Effector memory CD8-positive, alpha-beta T cell (primary cell): ENCODE measurements at regions not wholly inside any gene's neighbourhood (a gene's known extent, or its start where the extent isn't known, plus 50 kb on each side); places are given as distances from the start of the nearest gene placed in this dataset.
A peak's percentile ranks its signal among the peaks of the same experiment; 100 is the strongest.

Source experiments
- ATAC-seq: fragments of 150-1000 bp; cut with Tn5 transposase; replicated peaks from 2 replicates; pipeline ENCODE4 v1.10.0; 2021; ENCODE audit warnings: mild to moderate bottlenecking, moderate library complexity
- DNase-seq, 3 experiments: peaks; one replicate each; pipeline ENCODE4 v3.0.0; 2021
- H3K27ac Mint-ChIP-seq, 2 donors: one replicate each; pipeline ENCODE4 v1.8.0; 2022; ENCODE audit warnings: mild to moderate bottlenecking in 2 of 2, mixed read lengths in 2 of 2, moderate library complexity in 2 of 2
- H3K27me3 Mint-ChIP-seq, 2 donors: one replicate each; pipeline ENCODE4 v1.8.0; 2022; ENCODE audit warnings: mixed read lengths in 2 of 2
- H3K36me3 Mint-ChIP-seq: one replicate; pipeline ENCODE4 v1.8.0; 2022; ENCODE audit warnings: mild to moderate bottlenecking, moderate library complexity, mixed read lengths; ENCODE audit not compliant: insufficient read depth
- H3K4me1 Mint-ChIP-seq, 2 donors: one replicate each; pipeline ENCODE4 v1.8.0; 2022; ENCODE audit warnings: low read depth in 2 of 2, mixed read lengths in 2 of 2
- H3K4me3 Mint-ChIP-seq, 2 donors: one replicate each; pipeline ENCODE4 v1.8.0; 2022; ENCODE audit warnings: mild to moderate bottlenecking in 2 of 2, mixed read lengths in 2 of 2, moderate library complexity in 2 of 2
- H3K9me3 Mint-ChIP-seq, 2 donors: one replicate each; pipeline ENCODE4 v1.8.0; 2022; ENCODE audit warnings: mixed read lengths in 2 of 2

GRCh38 chr6:158249340-158249836 is 62.9 kb upstream of the TULP4 start:
- DNase-seq (no peak), ATAC-seq (no peak)
- H3K27ac Mint-ChIP-seq: no peak overlapping the region
- no peaks in the 10 kb centered on the region for H3K27me3 Mint-ChIP-seq
- no peak overlapping the region for H3K4me3 Mint-ChIP-seq
- H3K36me3 Mint-ChIP-seq: peaks cover 9% of the 10 kb centered on the region
- no peaks in the 10 kb centered on the region for H3K9me3 Mint-ChIP-seq
- peaks cover 10 to 11% of the 10 kb centered on the region in 2 donors for H3K4me1 Mint-ChIP-seq

- Mint-ChIP-seq H3K4me1 (peaks cover 22 to 24% of the 10 kb centered on the region in 2 donors), H3K36me3 (peaks cover 9% of the 10 kb centered on the region), H3K9me3 (no peaks in the 10 kb centered on the region), H3K27me3 (no peaks in the 10 kb centered on the region), H3K4me3 (no peak overlapping the region), H3K27ac (no peak overlapping the region)
- no peak for DNase-seq
- ATAC-seq: no peak
Observed at GRCh38 chr6:158251565-158251964, 60.7 kb upstream of the TULP4 start.

- ATAC-seq (no peak), DNase-seq (no peak)
- H3K27me3 Mint-ChIP-seq: no peaks in the 10 kb centered on the region
- H3K27ac Mint-ChIP-seq: no peak overlapping the region
- H3K4me1 Mint-ChIP-seq: peaks cover 37 to 38% of the 10 kb centered on the region in 2 donors
- H3K9me3 Mint-ChIP-seq: no peaks in the 10 kb centered on the region
- peaks cover 14% of the 10 kb centered on the region for H3K36me3 Mint-ChIP-seq
- H3K4me3 Mint-ChIP-seq: no peak overlapping the region
Observed at GRCh38 chr6:158253248-158253647, 59.0 kb upstream of the TULP4 start.

- no peaks in the 10 kb centered on the region for H3K9me3 Mint-ChIP-seq
- ATAC-seq (no peak), DNase-seq (no peak)
- peaks cover 38 to 39% of the 10 kb centered on the region in 2 donors for H3K4me1 Mint-ChIP-seq
- H3K36me3 Mint-ChIP-seq: peaks cover 10% of the 10 kb centered on the region
- H3K27ac Mint-ChIP-seq: peak overlapping the region; percentile 71 to 78
- H3K27me3 Mint-ChIP-seq: no peaks in the 10 kb centered on the region
- peak overlapping the region; percentile 50 to 53 for H3K4me3 Mint-ChIP-seq
Observed at GRCh38 chr6:158255275-158255988, 56.8 kb upstream of the TULP4 start.

GRCh38 chr6:158255989-158256601 is 56.2 kb upstream of the TULP4 start:
- peaks cover 36 to 39% of the 10 kb centered on the region in 2 donors for H3K4me1 Mint-ChIP-seq
- H3K36me3 Mint-ChIP-seq: peaks cover 10% of the 10 kb centered on the region
- peak overlapping the region; percentile 50 to 53 for H3K4me3 Mint-ChIP-seq
- H3K9me3 Mint-ChIP-seq: no peaks in the 10 kb centered on the region
- DNase-seq: no peak
- H3K27ac Mint-ChIP-seq: peak overlapping the region; percentile 71 to 77
- peak; percentile 90 for ATAC-seq
- no peaks in the 10 kb centered on the region for H3K27me3 Mint-ChIP-seq

GRCh38 chr6:158256746-158257424 is 55.4 kb upstream of the TULP4 start:
- H3K4me1 Mint-ChIP-seq: peaks cover 32 to 39% of the 10 kb centered on the region in 2 donors
- H3K9me3 Mint-ChIP-seq: no peaks in the 10 kb centered on the region
- no peaks in the 10 kb centered on the region for H3K27me3 Mint-ChIP-seq
- H3K36me3 Mint-ChIP-seq: peaks cover 10% of the 10 kb centered on the region
- H3K27ac Mint-ChIP-seq: peak overlapping the region; percentile 71 to 77
- no peak for ATAC-seq
- H3K4me3 Mint-ChIP-seq: peak overlapping the region; percentile 43 to 53
- DNase-seq: no peak

GRCh38 chr6:158257425-158257759 is 54.9 kb upstream of the TULP4 start:
- ATAC-seq (no peak), DNase-seq (no peak)
- Mint-ChIP-seq H3K4me3 (peak overlapping the region in 1 of 2 donors; percentile 53), H3K4me1 (peaks cover 32 to 39% of the 10 kb centered on the region in 2 donors), H3K27ac (no peak overlapping the region), H3K36me3 (peaks cover 8% of the 10 kb centered on the region), H3K27me3 (no peaks in the 10 kb centered on the region), H3K9me3 (no peaks in the 10 kb centered on the region)

GRCh38 chr6:158257781-158258180 is 54.5 kb upstream of the TULP4 start:
- H3K4me1 Mint-ChIP-seq: peaks cover 35 to 43% of the 10 kb centered on the region in 2 donors
- no peaks in the 10 kb centered on the region for H3K9me3 Mint-ChIP-seq
- peak overlapping the region in 1 of 2 donors; percentile 38 for H3K27ac Mint-ChIP-seq
- no peak for DNase-seq
- H3K27me3 Mint-ChIP-seq: no peaks in the 10 kb centered on the region
- peaks cover 6% of the 10 kb centered on the region for H3K36me3 Mint-ChIP-seq
- ATAC-seq: no peak
- no peak overlapping the region for H3K4me3 Mint-ChIP-seq

- H3K27ac Mint-ChIP-seq: no peak overlapping the region
- no peaks in the 10 kb centered on the region for H3K27me3 Mint-ChIP-seq
- ATAC-seq (no peak), DNase-seq (no peak)
- peaks cover 34 to 42% of the 10 kb centered on the region in 2 donors for H3K4me1 Mint-ChIP-seq
- H3K36me3 Mint-ChIP-seq: peaks cover 6% of the 10 kb centered on the region
- no peak overlapping the region for H3K4me3 Mint-ChIP-seq
- no peaks in the 10 kb centered on the region for H3K9me3 Mint-ChIP-seq
Observed at GRCh38 chr6:158259136-158259535, 53.1 kb upstream of the TULP4 start.

- peaks cover 34 to 41% of the 10 kb centered on the region in 2 donors for H3K4me1 Mint-ChIP-seq
- ATAC-seq: no peak
- H3K27me3 Mint-ChIP-seq: no peaks in the 10 kb centered on the region
- H3K36me3 Mint-ChIP-seq: peaks cover 6% of the 10 kb centered on the region
- H3K9me3 Mint-ChIP-seq: no peaks in the 10 kb centered on the region
- H3K27ac Mint-ChIP-seq: no peak overlapping the region
- H3K4me3 Mint-ChIP-seq: no peak overlapping the region
- DNase-seq: no peak
Observed at GRCh38 chr6:158259845-158260244, 52.4 kb upstream of the TULP4 start.

GRCh38 chr6:158262082-158262481 is 50.2 kb upstream of the TULP4 start:
- ATAC-seq (no peak), DNase-seq (no peak)
- no peaks in the 10 kb centered on the region for H3K9me3 Mint-ChIP-seq
- H3K4me1 Mint-ChIP-seq: peaks cover 14 to 19% of the 10 kb centered on the region in 2 donors
- no peaks in the 10 kb centered on the region for H3K27me3 Mint-ChIP-seq
- H3K36me3 Mint-ChIP-seq: peaks cover 2% of the 10 kb centered on the region
- H3K27ac Mint-ChIP-seq: no peak overlapping the region
- H3K4me3 Mint-ChIP-seq: no peak overlapping the region
